WTC11 (cell line): ENCODE measurements at regions not wholly inside any gene's neighbourhood (a gene's known extent, or its start where the extent isn't known, plus 50 kb on each side); places are given as distances from the start of the nearest gene placed in this dataset.

Experiments
- ATAC-seq: fragments of 200-7000 bp; cut with Tn5 transposase; 2 replicates; pipeline ENCODE4 v1.10.0; 2021; ENCODE audit warnings: mild to moderate bottlenecking, moderate library complexity
- CTCF ChIA-PET: fragments of 300-600 bp; sonication (Branson Sonifier 250); formaldehyde crosslinking; loops from one replicate; lab custom pipeline; 2021; ENCODE audit warnings: antibody characterized with exemption; lab: Charles Lee
- POLR2A ChIA-PET: fragments of 350-600 bp; sonication (Branson Sonifier 250); formaldehyde crosslinking; loops from one replicate; lab custom pipeline; 2021; ENCODE audit warnings: antibody characterized with exemption; lab: Charles Lee
- DNase-seq: peaks from one replicate; pipeline ENCODE4 v3.0.0; 2021; ENCODE audit warnings: low spot score
- H3K27ac Mint-ChIP-seq: 2 replicates; pipeline ENCODE4 v1.8.0; 2021; ENCODE audit warnings: mixed read lengths
- H3K27me3 Mint-ChIP-seq: 2 replicates; pipeline ENCODE4 v1.8.0; 2021; ENCODE audit warnings: low read depth, mild to moderate bottlenecking, moderate library complexity, mixed read lengths
- H3K36me3 Mint-ChIP-seq: 2 replicates; pipeline ENCODE4 v1.8.0; 2021; ENCODE audit warnings: mixed read lengths
- H3K4me1 Mint-ChIP-seq: 2 replicates; pipeline ENCODE4 v1.8.0; 2022; ENCODE audit warnings: mixed read lengths
- H3K4me3 Mint-ChIP-seq: 2 replicates; pipeline ENCODE4 v1.8.0; 2021; ENCODE audit warnings: mild to moderate bottlenecking, moderate library complexity, mixed read lengths
- H3K9me3 Mint-ChIP-seq: 2 replicates; pipeline ENCODE4 v1.8.0; 2021; ENCODE audit warnings: mixed read lengths
- ARID4B ChIP-seq: sonication (generic); formaldehyde crosslinking; IDR thresholded peaks from 2 replicates; pipeline ENCODE4 v1.8.0; 2023; ENCODE audit warnings: missing genetic modification reagents, mild to moderate bottlenecking, borderline replicate concordance
- CDX4 ChIP-seq: fragments of 250-450 bp; sonication (Bioruptor Pico); IDR thresholded peaks from 2 replicates; pipeline ENCODE4 v1.9.0; 2021; ENCODE audit warnings: moderate library complexity, mild to moderate bottlenecking, inconsistent platforms, borderline replicate concordance
- CREM ChIP-seq: sonication (generic); formaldehyde crosslinking; IDR thresholded peaks from 2 replicates; pipeline ENCODE4 v1.8.1; 2022; ENCODE audit warnings: mild to moderate bottlenecking, missing genetic modification reagents, moderate library complexity
- ETV6 ChIP-seq: sonication (generic); formaldehyde crosslinking; IDR thresholded peaks from 2 replicates; pipeline ENCODE4 v1.8.1; 2022; ENCODE audit warnings: mild to moderate bottlenecking, missing genetic modification reagents
- GABPB1 ChIP-seq: sonication (generic); formaldehyde crosslinking; IDR thresholded peaks from 2 replicates; pipeline ENCODE4 v1.8.1; 2023; ENCODE audit warnings: mild to moderate bottlenecking, missing genetic modification reagents
- IRF1 ChIP-seq: sonication (generic); formaldehyde crosslinking; IDR thresholded peaks from 2 replicates; pipeline ENCODE4 v1.8.0; 2023; ENCODE audit warnings: missing genetic modification reagents
- NFATC4 ChIP-seq: fragments of 250-450 bp; sonication (Bioruptor Pico); IDR thresholded peaks from 2 replicates; pipeline ENCODE4 v1.9.0; 2021; ENCODE audit warnings: mild to moderate bottlenecking
- PRDM15 ChIP-seq: sonication (generic); formaldehyde crosslinking; IDR thresholded peaks from 2 replicates; pipeline ENCODE4 v1.8.0; 2022; ENCODE audit warnings: missing genetic modification reagents
- PREB ChIP-seq: sonication (generic); formaldehyde crosslinking; IDR thresholded peaks from 2 replicates; pipeline ENCODE4 v1.8.1; 2022; ENCODE audit warnings: mild to moderate bottlenecking, missing genetic modification reagents, moderate library complexity, borderline replicate concordance
- TEAD4 ChIP-seq: sonication (generic); formaldehyde crosslinking; IDR thresholded peaks from 2 replicates; pipeline ENCODE4 v1.8.0; 2022; ENCODE audit warnings: mild to moderate bottlenecking, missing genetic modification reagents
- USF2 ChIP-seq: sonication (generic); formaldehyde crosslinking; IDR thresholded peaks from 2 replicates; pipeline ENCODE4 v1.8.1; 2023; ENCODE audit warnings: mild to moderate bottlenecking, missing genetic modification reagents, moderate library complexity
- ZNF317 ChIP-seq: sonication (generic); formaldehyde crosslinking; IDR thresholded peaks from 2 replicates; pipeline ENCODE4 v1.8.1; 2023; ENCODE audit warnings: low read depth, mild to moderate bottlenecking, moderate library complexity, missing genetic modification reagents, borderline replicate concordance
- ZNF512 ChIP-seq: sonication (generic); formaldehyde crosslinking; IDR thresholded peaks from 2 replicates; pipeline ENCODE4 v1.8.1; 2022; ENCODE audit warnings: missing genetic modification reagents, borderline replicate concordance

- no peak for TF ChIP-seq PRDM15 (CRISPR knock-in tag)
- no peak for TF ChIP-seq ZNF317 (CRISPR knock-in tag)
- TF ChIP-seq CDX4 (CRISPR knock-in tag): no peak
- no peak for TF ChIP-seq NFATC4 (CRISPR knock-in tag)
These were observed 164.9 kb upstream of the NT5C1B start (continued) for GRCh38 chr2:18754286-18754685.

GRCh38 chr2:18753722-18754121 lies 164.4 kb upstream of the NT5C1B start:
- DNase-seq (no peak), ATAC-seq (no peak)
- Mint-ChIP-seq H3K36me3 (no peaks in the 10 kb centered on the region), H3K27ac (no peak overlapping the region), H3K9me3 (no peaks in the 10 kb centered on the region), H3K27me3 (no peaks in the 10 kb centered on the region), H3K4me3 (no peak overlapping the region), H3K4me1 (no peaks in the 10 kb centered on the region)
- no peak for TF ChIP-seq PREB
- no peak for TF ChIP-seq TEAD4 (CRISPR knock-in tag)
- TF ChIP-seq CREM: no peak
- no peak for TF ChIP-seq ARID4B (CRISPR knock-in tag)
- TF ChIP-seq IRF1 (CRISPR knock-in tag): no peak
- CTCF ChIA-PET: interaction anchor here (1.1 to 1.2 kb wide), 2 partner anchors 64 to 233 kb away, joined by 3 read pairs; no protein-coding TSS in a partner anchor
- POLR2A ChIA-PET: no interaction called here

GRCh38 chr2:18752667-18753422 lies 163.5 kb upstream of the NT5C1B start:
- Mint-ChIP-seq H3K4me3 (no peak overlapping the region), H3K36me3 (no peaks in the 10 kb centered on the region), H3K27me3 (no peaks in the 10 kb centered on the region), H3K4me1 (no peaks in the 10 kb centered on the region), H3K9me3 (no peaks in the 10 kb centered on the region), H3K27ac (no peak overlapping the region)
- ATAC-seq (no peak), DNase-seq (no peak)
- CTCF ChIA-PET: no interaction called here
- POLR2A ChIA-PET: no interaction called here
- TF ChIP-seq ZNF512 (CRISPR knock-in tag) (no peak), ETV6 (CRISPR knock-in tag) (no peak), ARID4B (CRISPR knock-in tag) (no peak), USF2 (no peak), GABPB1 (no peak)
